ENCODE measurements at regions not wholly inside any gene's neighbourhood (a gene's known extent, or its start where the extent isn't known, plus 50 kb on each side); places are given as distances from the start of the nearest gene placed in this dataset.

- no peak overlapping the region for H3K9ac ChIP-seq
- peak overlapping the region; percentile 23 for H3K4me2 ChIP-seq (ENCODE audit: unreplicated experiment)
- no peaks in the 10 kb centered on the region for H3K79me2 ChIP-seq (ENCODE audit: insufficient read depth)
- H3K9me2 ChIP-seq (ENCODE audit: insufficient read depth) = no peaks in the 10 kb centered on the region
- H3F3A ChIP-seq (ENCODE audit: insufficient read depth) = peaks cover 29% of the 10 kb centered on the region
- H3K9me3 ChIP-seq (ENCODE audit: low read depth) = no peaks in the 10 kb centered on the region
- no peaks in the 10 kb centered on the region for H3K36me3 ChIP-seq (ENCODE audit: low read depth)
- in situ Hi-C loops (cut with MboI) = no loop called here
- H3K27me3 ChIP-seq (replicated peaks; ENCODE audit: insufficient read depth) = no peaks in the 10 kb centered on the region
- H3K4me3 ChIP-seq = no peak overlapping the region
- no peak for DNase-seq
- TF ChIP-seq EZH2 (IDR thresholded peaks at IDR 0.05; ENCODE audit: insufficient read depth, poor library complexity, severe bottlenecking) (no peak), EZH2phosphoT487 (IDR thresholded peaks at IDR 0.05; ENCODE audit: insufficient read depth, low read depth) (no peak)
- H2AFZ ChIP-seq = no peak overlapping the region; the same call in 1 of the 2 replicates
- H3K4me1 ChIP-seq (ENCODE audit: insufficient read depth) = peaks cover 27% of the 10 kb centered on the region
- H4K20me1 ChIP-seq (ENCODE audit: insufficient read depth) = no peaks in the 10 kb centered on the region
- peak overlapping the region; percentile 64; the same call in 1 of the 2 replicates for H3K27ac ChIP-seq
These were observed 231.9 kb upstream of the SGK1 start for GRCh38 chr6:134549854-134550253.

DNA sequence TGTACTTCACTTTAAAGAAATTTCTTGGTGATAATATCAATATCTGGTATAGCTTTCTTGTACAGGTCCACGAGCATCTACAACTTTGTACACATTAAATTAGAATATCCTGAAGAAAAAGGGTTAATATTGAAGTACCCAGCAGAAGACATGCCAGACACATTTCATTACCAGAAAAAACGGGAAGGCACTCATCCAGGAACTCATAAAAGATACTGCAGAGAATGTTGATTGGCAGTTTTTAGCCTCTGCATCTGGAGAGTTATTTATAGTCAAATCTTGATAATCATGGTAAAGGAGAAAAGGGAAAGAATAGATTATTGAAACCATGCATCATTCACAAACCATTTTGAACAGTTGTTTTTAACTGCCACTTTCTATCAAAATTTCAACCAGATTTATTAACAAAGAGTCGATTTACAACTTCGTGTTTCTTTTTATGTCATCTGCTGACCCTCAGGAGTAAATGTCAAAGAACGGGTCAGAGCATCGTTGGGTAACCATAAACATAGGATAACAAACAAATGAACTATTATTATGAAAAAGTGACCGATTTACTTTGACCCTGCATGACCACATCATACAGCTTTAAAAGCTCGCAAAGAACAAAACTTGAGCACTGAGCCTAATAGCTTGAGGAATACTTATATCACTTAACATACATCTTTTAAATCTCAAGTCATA, 229.2 kb upstream of the SGK1 start:
- 51 to 53% methylated on average over 8 of the region's 8 CpGs for WGBS, 2 experiments (ENCODE audit: low coverage in 1 of 2, low lambda C conversion rate in 2 of 2, missing lambda C conversion rate in 2 of 2)
- Histone ChIP-seq H2AFZ (no peak overlapping the region), H3K36me3 (ENCODE audit: low read depth) (no peaks in the 10 kb centered on the region), H3K79me2 (ENCODE audit: insufficient read depth) (no peaks in the 10 kb centered on the region), H3K9me2 (ENCODE audit: insufficient read depth) (no peaks in the 10 kb centered on the region), H3K9me3 (ENCODE audit: low read depth) (no peaks in the 10 kb centered on the region), H3K4me2 (ENCODE audit: unreplicated experiment) (no peak overlapping the region), H3K27ac (no peak overlapping the region), H4K20me1 (ENCODE audit: insufficient read depth) (no peaks in the 10 kb centered on the region), H3K9ac (no peak overlapping the region), H3K27me3 (replicated peaks; ENCODE audit: insufficient read depth) (no peaks in the 10 kb centered on the region), H3K4me1 (ENCODE audit: insufficient read depth) (peaks cover 26% of the 10 kb centered on the region), H3K4me3 (no peak overlapping the region), H3F3A (ENCODE audit: insufficient read depth) (peaks cover 25% of the 10 kb centered on the region)
- in situ Hi-C loops (cut with MboI) = no loop called here
- DNase-seq = no peak
- TF ChIP-seq EZH2 (IDR thresholded peaks at IDR 0.05; ENCODE audit: insufficient read depth, poor library complexity, severe bottlenecking) (no peak), EZH2phosphoT487 (IDR thresholded peaks at IDR 0.05; ENCODE audit: insufficient read depth, low read depth) (no peak)

GRCh38 chr6:134544737-134545136, 226.8 kb upstream of the SGK1 start:
- no peak for DNase-seq
- no peaks in the 10 kb centered on the region for H3K9me2 ChIP-seq (ENCODE audit: insufficient read depth)
- H3K27me3 ChIP-seq (replicated peaks; ENCODE audit: insufficient read depth) = no peaks in the 10 kb centered on the region
- no peak overlapping the region for H2AFZ ChIP-seq
- H3K4me2 ChIP-seq (ENCODE audit: unreplicated experiment) = no peak overlapping the region
- TF ChIP-seq EZH2phosphoT487 (IDR thresholded peaks at IDR 0.05; ENCODE audit: insufficient read depth, low read depth) = no peak
- no peak for TF ChIP-seq EZH2 (IDR thresholded peaks at IDR 0.05; ENCODE audit: insufficient read depth, poor library complexity, severe bottlenecking)
- 86 to 88% methylated on average over 2 of the region's 2 CpGs for WGBS, 2 experiments (ENCODE audit: low coverage in 1 of 2, low lambda C conversion rate in 2 of 2, missing lambda C conversion rate in 2 of 2)
- H3K79me2 ChIP-seq (ENCODE audit: insufficient read depth) = no peaks in the 10 kb centered on the region
- peaks cover 3% of the 10 kb centered on the region for H3K4me1 ChIP-seq (ENCODE audit: insufficient read depth)
- in situ Hi-C loops (cut with MboI) = no loop called here
- H3F3A ChIP-seq (ENCODE audit: insufficient read depth) = peaks cover 1% of the 10 kb centered on the region; the same call in 1 of the 2 replicates
- no peaks in the 10 kb centered on the region for H3K9me3 ChIP-seq (ENCODE audit: low read depth)
- H3K4me3 ChIP-seq = no peak overlapping the region
- H3K27ac ChIP-seq = no peak overlapping the region
- H4K20me1 ChIP-seq (ENCODE audit: insufficient read depth) = no peaks in the 10 kb centered on the region
- no peak overlapping the region for H3K9ac ChIP-seq
- H3K36me3 ChIP-seq (ENCODE audit: low read depth) = no peaks in the 10 kb centered on the region

DNA sequence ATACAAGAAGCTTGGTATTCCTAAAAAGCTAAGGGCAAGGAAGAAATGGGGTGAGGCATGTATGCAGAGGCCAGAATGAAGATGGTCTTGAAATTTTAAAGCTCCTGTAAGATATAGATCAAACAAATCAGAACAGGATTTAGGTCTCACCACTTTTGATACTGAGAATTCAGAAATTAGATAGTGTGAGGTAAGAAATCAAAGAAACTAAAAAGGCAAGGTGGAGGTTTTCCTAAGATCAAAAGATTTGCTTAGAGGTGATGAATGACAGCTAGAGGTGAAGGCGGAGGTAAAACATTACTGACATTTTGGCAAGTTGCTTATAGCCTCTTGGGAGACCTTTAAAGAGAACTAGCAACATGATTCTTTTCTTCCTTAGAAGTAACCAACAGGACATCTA, 225.2 kb upstream of the SGK1 start:
- Histone ChIP-seq H4K20me1 (ENCODE audit: insufficient read depth) (no peaks in the 10 kb centered on the region), H2AFZ (no peak overlapping the region), H3K27ac (no peak overlapping the region), H3K9ac (no peak overlapping the region), H3K4me1 (ENCODE audit: insufficient read depth) (no peaks in the 10 kb centered on the region), H3K4me3 (no peak overlapping the region), H3K4me2 (ENCODE audit: unreplicated experiment) (no peak overlapping the region), H3K27me3 (replicated peaks; ENCODE audit: insufficient read depth) (no peaks in the 10 kb centered on the region), H3K79me2 (ENCODE audit: insufficient read depth) (no peaks in the 10 kb centered on the region), H3K9me3 (ENCODE audit: low read depth) (no peaks in the 10 kb centered on the region), H3K36me3 (ENCODE audit: low read depth) (no peaks in the 10 kb centered on the region), H3F3A (ENCODE audit: insufficient read depth) (no peaks in the 10 kb centered on the region), H3K9me2 (ENCODE audit: insufficient read depth) (no peaks in the 10 kb centered on the region)
- 92 to 100% methylated on average over 1 of the region's 1 CpG for WGBS, 2 experiments (ENCODE audit: low coverage in 1 of 2, low lambda C conversion rate in 2 of 2, missing lambda C conversion rate in 2 of 2)
- in situ Hi-C loops (cut with MboI) = no loop called here
- TF ChIP-seq EZH2 (IDR thresholded peaks at IDR 0.05; ENCODE audit: insufficient read depth, poor library complexity, severe bottlenecking) (no peak), EZH2phosphoT487 (IDR thresholded peaks at IDR 0.05; ENCODE audit: insufficient read depth, low read depth) (no peak)
- no peak for DNase-seq

- Histone ChIP-seq H3K9me2 (ENCODE audit: insufficient read depth) (no peaks in the 10 kb centered on the region), H3K4me2 (ENCODE audit: unreplicated experiment) (no peak overlapping the region), H3K79me2 (ENCODE audit: insufficient read depth) (no peaks in the 10 kb centered on the region), H4K20me1 (ENCODE audit: insufficient read depth) (no peaks in the 10 kb centered on the region), H2AFZ (no peak overlapping the region), H3K36me3 (ENCODE audit: low read depth) (no peaks in the 10 kb centered on the region), H3K27ac (no peak overlapping the region), H3K9me3 (ENCODE audit: low read depth) (no peaks in the 10 kb centered on the region), H3K4me3 (no peak overlapping the region), H3F3A (ENCODE audit: insufficient read depth) (peaks cover 4% of the 10 kb centered on the region), H3K9ac (no peak overlapping the region), H3K27me3 (replicated peaks; ENCODE audit: insufficient read depth) (no peaks in the 10 kb centered on the region), H3K4me1 (ENCODE audit: insufficient read depth) (peaks cover 13% of the 10 kb centered on the region)
- 97% methylated on average over 4 of the region's 4 CpGs for WGBS, 2 experiments (ENCODE audit: low coverage in 1 of 2, low lambda C conversion rate in 2 of 2, missing lambda C conversion rate in 2 of 2)
- DNase-seq = no peak
- TF ChIP-seq EZH2phosphoT487 (IDR thresholded peaks at IDR 0.05; ENCODE audit: insufficient read depth, low read depth) (no peak), EZH2 (IDR thresholded peaks at IDR 0.05; ENCODE audit: insufficient read depth, poor library complexity, severe bottlenecking) (no peak)
- in situ Hi-C loops (cut with MboI) = no loop called here
These were observed 223.1 kb upstream of the SGK1 start for GRCh38 chr6:134541001-134541400.
